Naive B cell (primary cell): ENCODE measurements at regions not wholly inside any gene's neighbourhood (a gene's known extent, or its start where the extent isn't known, plus 50 kb on each side); places are given as distances from the start of the nearest gene placed in this dataset.
"Not testable (repeated sequence)": the region's sequence is repeated elsewhere in the genome, so short reads cannot be mapped to it uniquely, and the experiment has no call there.

Experiments
- ATAC-seq, 2 donors: fragments of 150-1000 bp; cut with Tn5 transposase; 2 replicates each; pipeline ENCODE4 v1.10.0; 2021; ENCODE audit warnings: low read depth in 2 of 2, mild to moderate bottlenecking in 2 of 2, moderate library complexity in 2 of 2
- DNase-seq: peaks from one replicate; pipeline ENCODE4 v3.0.0; 2022
- H3K27ac Mint-ChIP-seq, 6 donors: one replicate each; pipeline ENCODE4 v1.8.0; 2020 to 2022; ENCODE audit warnings: mild to moderate bottlenecking in 6 of 6, mixed read lengths in 6 of 6, moderate library complexity in 5 of 6, inconsistent platforms in 2 of 6
- H3K27me3 Mint-ChIP-seq, 3 donors: one replicate each; pipeline ENCODE4 v1.8.0; 2021 to 2022; ENCODE audit warnings: mixed read lengths in 3 of 3, mild to moderate bottlenecking in 1 of 3
- H3K36me3 Mint-ChIP-seq, 2 donors: one replicate each; pipeline ENCODE4 v1.8.0; 2020 to 2022; ENCODE audit warnings: mixed read lengths in 2 of 2, inconsistent platforms in 1 of 2, mild to moderate bottlenecking in 1 of 2
- H3K4me1 Mint-ChIP-seq, 3 donors: one replicate each; pipeline ENCODE4 v1.8.0; 2020 to 2022; ENCODE audit warnings: mixed read lengths in 3 of 3, inconsistent platforms in 1 of 3, mild to moderate bottlenecking in 1 of 3, moderate library complexity in 1 of 3
- H3K4me3 Mint-ChIP-seq, 8 donors: one replicate each; pipeline ENCODE4 v1.8.0; 2020 to 2022; ENCODE audit warnings: mild to moderate bottlenecking in 8 of 8, mixed read lengths in 8 of 8, moderate library complexity in 8 of 8, inconsistent platforms in 2 of 8
- H3K9me3 Mint-ChIP-seq, 7 donors: one replicate each; pipeline ENCODE4 v1.8.0; 2020 to 2022; ENCODE audit warnings: mixed read lengths in 7 of 7, mild to moderate bottlenecking in 5 of 7, inconsistent platforms in 2 of 7, moderate library complexity in 1 of 7

- no peaks in the 10 kb centered on the region for H3K4me1 Mint-ChIP-seq
- H3K4me3 Mint-ChIP-seq = no peak overlapping the region
- H3K27me3 Mint-ChIP-seq = peaks cover 0 to 5% (median 0%) of the 10 kb centered on the region in 3 donors
- no peak overlapping the region for H3K27ac Mint-ChIP-seq
- H3K36me3 Mint-ChIP-seq = peaks cover 0 to 4% of the 10 kb centered on the region in 2 donors
- no peaks in the 10 kb centered on the region for H3K9me3 Mint-ChIP-seq
- DNase-seq (no peak), ATAC-seq (no peak)
Observed at GRCh38 chr11:104682206-104682605, 216.1 kb downstream of the CASP12 start.

GRCh38 chr11:104679258-104679657 is 219.0 kb downstream of the CASP12 start:
- DNase-seq (no peak), ATAC-seq (no peak)
- Mint-ChIP-seq H3K27ac (no peak overlapping the region), H3K27me3 (no peaks in the 10 kb centered on the region), H3K9me3 (peaks cover 2 to 12% (median 5%) of the 10 kb centered on the region in 7 donors), H3K4me3 (no peak overlapping the region), H3K4me1 (no peaks in the 10 kb centered on the region), H3K36me3 (peaks cover 0 to 4% of the 10 kb centered on the region in 2 donors)

GRCh38 chr11:104678408-104678807 is 219.9 kb downstream of the CASP12 start:
- Mint-ChIP-seq H3K4me3 (no peak overlapping the region), H3K9me3 (peaks cover 2 to 12% (median 5%) of the 10 kb centered on the region in 7 donors), H3K27ac (no peak overlapping the region), H3K36me3 (peaks cover 0 to 4% of the 10 kb centered on the region in 2 donors), H3K27me3 (no peaks in the 10 kb centered on the region), H3K4me1 (no peaks in the 10 kb centered on the region)
- no peak for DNase-seq
- no peak for ATAC-seq

DNA sequence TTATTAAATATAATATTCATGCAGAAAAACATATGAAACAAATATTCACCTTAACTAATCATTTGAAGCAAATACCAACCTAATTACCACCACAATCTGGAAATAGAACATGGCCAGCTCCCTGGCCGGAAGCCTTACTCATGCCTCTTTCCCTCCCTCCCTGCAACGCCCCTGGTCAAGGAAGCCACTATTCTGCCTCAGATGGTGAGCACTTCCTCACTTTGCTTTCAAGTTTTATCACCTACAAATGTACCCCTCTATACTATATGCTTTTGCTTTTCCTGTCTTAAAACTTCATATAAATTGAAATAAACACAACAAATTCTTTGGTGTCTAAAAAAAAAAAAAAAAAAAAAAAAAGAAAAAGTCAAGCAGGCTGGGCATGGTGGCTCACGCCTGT is 221.2 kb downstream of the CASP12 start:
- ATAC-seq, H3K27me3 Mint-ChIP-seq, H3K27ac Mint-ChIP-seq, DNase-seq, H3K4me3 Mint-ChIP-seq, H3K4me1 Mint-ChIP-seq, H3K36me3 Mint-ChIP-seq: not testable (repeated sequence)
- peaks cover 2 to 12% (median 5%) of the 10 kb centered on the region in 7 donors for H3K9me3 Mint-ChIP-seq

DNA sequence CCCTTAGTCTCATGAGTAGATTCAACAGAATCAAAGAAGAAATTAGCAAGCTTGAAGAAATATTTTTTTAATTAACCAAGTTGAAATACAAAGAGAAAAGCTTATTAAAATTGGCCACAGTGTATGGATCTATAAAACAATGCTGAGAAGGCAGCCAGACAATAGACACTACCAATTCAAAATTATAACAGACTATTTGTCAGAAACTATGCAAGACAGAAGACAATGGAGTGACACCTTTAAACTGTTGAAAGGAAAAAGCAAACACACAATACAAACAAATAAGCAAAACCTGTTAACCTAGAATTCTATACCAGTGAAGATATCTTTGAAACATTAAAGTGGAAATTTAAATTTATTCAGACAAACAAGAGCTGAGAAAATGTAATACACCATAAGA is 225.4 kb downstream of the CASP12 start:
- Mint-ChIP-seq H3K4me1 (no peaks in the 10 kb centered on the region), H3K4me3 (no peak overlapping the region), H3K27ac (no peak overlapping the region), H3K9me3 (peaks cover 2 to 12% (median 5%) of the 10 kb centered on the region in 7 donors), H3K36me3 (peaks cover 0 to 3% of the 10 kb centered on the region in 2 donors), H3K27me3 (peaks cover 9 to 19% (median 13%) of the 10 kb centered on the region in 3 donors)
- ATAC-seq = no peak
- DNase-seq = no peak

DNA sequence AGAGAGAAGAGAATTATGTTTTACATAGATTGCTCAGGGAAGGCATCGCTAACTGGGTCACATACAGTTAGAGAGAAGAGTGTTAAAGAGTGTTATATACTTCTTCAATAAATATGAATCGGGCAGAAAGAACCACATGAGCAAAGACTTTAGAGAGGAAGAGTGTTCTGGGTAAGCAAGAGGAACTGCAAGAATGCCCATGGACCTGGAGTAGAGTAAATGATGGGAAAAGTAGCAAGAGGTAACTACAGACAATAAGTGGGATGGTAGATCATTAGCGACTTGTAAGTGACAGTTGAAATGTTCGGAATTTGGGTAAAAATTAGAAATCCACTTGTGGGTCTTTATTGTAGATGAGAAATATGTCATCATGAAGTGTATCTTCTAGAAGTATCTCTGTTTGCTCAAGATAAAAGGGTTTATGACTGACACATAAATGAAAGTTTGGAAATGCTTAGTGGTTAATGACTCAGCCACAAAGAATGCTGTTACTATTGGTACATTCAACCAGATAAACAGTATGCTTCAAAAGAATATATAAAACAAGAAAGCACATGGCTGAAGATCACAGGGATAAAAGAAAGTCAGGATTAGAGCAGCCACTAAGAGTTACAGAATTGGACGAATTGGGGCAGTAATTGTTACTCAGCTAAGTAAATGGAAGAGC is 229.3 kb downstream of the CASP12 start:
- Mint-ChIP-seq H3K4me3 (no peak overlapping the region), H3K36me3 (no peaks in the 10 kb centered on the region), H3K9me3 (peaks cover 0 to 4% (median 0%) of the 10 kb centered on the region in 7 donors), H3K4me1 (no peaks in the 10 kb centered on the region), H3K27ac (no peak overlapping the region), H3K27me3 (peaks cover 9 to 34% (median 21%) of the 10 kb centered on the region in 3 donors)
- ATAC-seq (no peak), DNase-seq (no peak)

GRCh38 chr11:104666624-104667023 is 231.6 kb downstream of the CASP12 start:
- Mint-ChIP-seq H3K36me3 (no peaks in the 10 kb centered on the region), H3K9me3 (no peaks in the 10 kb centered on the region), H3K27ac (no peak overlapping the region), H3K4me1 (no peaks in the 10 kb centered on the region), H3K4me3 (no peak overlapping the region), H3K27me3 (peaks cover 6 to 29% (median 14%) of the 10 kb centered on the region in 3 donors)
- ATAC-seq (no peak), DNase-seq (no peak)

GRCh38 chr11:104665641-104666040 is 232.6 kb downstream of the CASP12 start:
- Mint-ChIP-seq H3K27ac (no peak overlapping the region), H3K36me3 (no peaks in the 10 kb centered on the region), H3K4me3 (no peak overlapping the region), H3K27me3 (peaks cover 0 to 21% (median 8%) of the 10 kb centered on the region in 3 donors), H3K4me1 (peaks cover 0 to 1% (median 0%) of the 10 kb centered on the region in 3 donors), H3K9me3 (no peaks in the 10 kb centered on the region)
- DNase-seq = no peak
- ATAC-seq = no peak

GRCh38 chr11:104663190-104664140 is 234.8 kb downstream of the CASP12 start:
- peaks cover 0 to 15% (median 8%) of the 10 kb centered on the region in 3 donors for H3K27me3 Mint-ChIP-seq
- H3K4me1 Mint-ChIP-seq = peaks cover 0 to 5% (median 0%) of the 10 kb centered on the region in 3 donors
- no peaks in the 10 kb centered on the region for H3K36me3 Mint-ChIP-seq
- DNase-seq (no peak), ATAC-seq (no peak)
- H3K27ac Mint-ChIP-seq = no peak overlapping the region
- no peak overlapping the region for H3K4me3 Mint-ChIP-seq
- no peaks in the 10 kb centered on the region for H3K9me3 Mint-ChIP-seq

DNA sequence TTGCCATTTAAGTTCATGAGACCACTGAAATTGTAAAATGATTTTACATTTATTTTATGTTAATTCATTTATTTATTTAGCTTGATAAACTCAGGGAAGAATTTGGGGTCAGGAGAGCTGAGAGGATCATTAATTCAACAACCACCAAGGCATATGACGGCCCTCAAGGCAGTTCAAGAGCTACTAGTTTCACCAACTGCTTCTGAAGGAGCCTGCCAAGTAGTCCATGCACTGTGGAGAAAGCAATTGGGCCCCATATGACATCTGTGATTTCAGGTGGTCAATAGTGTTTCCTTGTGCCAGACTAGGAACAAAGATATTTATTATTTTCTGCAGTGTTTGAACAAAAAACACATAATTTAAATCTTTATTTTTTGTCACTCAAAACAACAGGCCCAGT is 236.4 kb downstream of the CASP12 start:
- Mint-ChIP-seq H3K9me3 (no peaks in the 10 kb centered on the region), H3K27ac (no peak overlapping the region), H3K4me3 (no peak overlapping the region), H3K27me3 (peaks cover 0 to 15% (median 8%) of the 10 kb centered on the region in 3 donors), H3K4me1 (peaks cover 0 to 5% (median 0%) of the 10 kb centered on the region in 3 donors), H3K36me3 (no peaks in the 10 kb centered on the region)
- ATAC-seq (no peak), DNase-seq (no peak)

- peaks cover 0 to 15% (median 8%) of the 10 kb centered on the region in 3 donors for H3K27me3 Mint-ChIP-seq
- no peaks in the 10 kb centered on the region for H3K36me3 Mint-ChIP-seq
- H3K27ac Mint-ChIP-seq = no peak overlapping the region
- H3K9me3 Mint-ChIP-seq = no peaks in the 10 kb centered on the region
- H3K4me3 Mint-ChIP-seq = no peak overlapping the region
- ATAC-seq = no peak
- DNase-seq = no peak
- peaks cover 0 to 5% (median 0%) of the 10 kb centered on the region in 3 donors for H3K4me1 Mint-ChIP-seq
Observed at GRCh38 chr11:104661471-104661870, 236.8 kb downstream of the CASP12 start.

- Mint-ChIP-seq H3K27ac (no peak overlapping the region), H3K9me3 (no peaks in the 10 kb centered on the region), H3K4me1 (peaks cover 0 to 5% (median 0%) of the 10 kb centered on the region in 3 donors), H3K4me3 (no peak overlapping the region), H3K36me3 (no peaks in the 10 kb centered on the region), H3K27me3 (peaks cover 0 to 8% (median 5%) of the 10 kb centered on the region in 3 donors)
- DNase-seq (no peak), ATAC-seq (no peak)
Observed at GRCh38 chr11:104658177-104658576, 240.1 kb downstream of the CASP12 start.

GRCh38 chr11:104657083-104657482 is 241.2 kb downstream of the CASP12 start:
- H3K36me3 Mint-ChIP-seq = no peaks in the 10 kb centered on the region
- H3K27ac Mint-ChIP-seq = no peak overlapping the region

More at GRCh38 chr11:104657083-104657482, 241.2 kb downstream of the CASP12 start:
- Mint-ChIP-seq H3K4me3 (no peak overlapping the region), H3K27me3 (peaks cover 0 to 8% (median 5%) of the 10 kb centered on the region in 3 donors), H3K4me1 (peaks cover 0 to 5% (median 0%) of the 10 kb centered on the region in 3 donors), H3K9me3 (no peaks in the 10 kb centered on the region)
- DNase-seq (no peak), ATAC-seq (no peak)
